Large intestine (tissue), 3 donors: ENCODE measurements at regions not wholly inside any gene's neighbourhood (a gene's known extent, or its start where the extent isn't known, plus 50 kb on each side); places are given as distances from the start of the nearest gene placed in this dataset.

ENCODE experiments used
- DNase-seq, 2 donors: peaks; one replicate each; pipeline versions ENCODE4 v3.0.0 to v3.0.0-alpha.2; 2013
- H3K27ac ChIP-seq: one replicate; pipeline ENCODE4 v1.5.1; 2013; ENCODE audit warnings: low read length
- H3K27me3 ChIP-seq: 2 replicates; pipeline ENCODE4 v1.6.1; 2013; ENCODE audit warnings: low read length; ENCODE audit not compliant: control insufficient read depth, insufficient read depth
- H3K36me3 ChIP-seq: 2 replicates; pipeline ENCODE4 v1.6.1; 2013; ENCODE audit warnings: low read length; ENCODE audit not compliant: control insufficient read depth, insufficient read depth
- H3K4me1 ChIP-seq: one replicate; pipeline ENCODE4 v1.6.1; 2013; ENCODE audit warnings: low read length; ENCODE audit not compliant: control insufficient read depth, insufficient read depth
- H3K4me3 ChIP-seq: one replicate; pipeline ENCODE4 v1.5.1; 2013; ENCODE audit warnings: low read length
- H3K9me3 ChIP-seq: one replicate; pipeline ENCODE4 v1.6.1; 2013; ENCODE audit warnings: mild to moderate bottlenecking, low read depth, low read length, moderate library complexity; ENCODE audit not compliant: control insufficient read depth
- WGBS: methylation state at CpG from one replicate; pipeline ENCODE4 v1.1.5; 2013; ENCODE audit warnings: low lambda C conversion rate; ENCODE audit not compliant: insufficient coverage; 5-methylcytosine and 5-hydroxymethylcytosine counted together

DNA sequence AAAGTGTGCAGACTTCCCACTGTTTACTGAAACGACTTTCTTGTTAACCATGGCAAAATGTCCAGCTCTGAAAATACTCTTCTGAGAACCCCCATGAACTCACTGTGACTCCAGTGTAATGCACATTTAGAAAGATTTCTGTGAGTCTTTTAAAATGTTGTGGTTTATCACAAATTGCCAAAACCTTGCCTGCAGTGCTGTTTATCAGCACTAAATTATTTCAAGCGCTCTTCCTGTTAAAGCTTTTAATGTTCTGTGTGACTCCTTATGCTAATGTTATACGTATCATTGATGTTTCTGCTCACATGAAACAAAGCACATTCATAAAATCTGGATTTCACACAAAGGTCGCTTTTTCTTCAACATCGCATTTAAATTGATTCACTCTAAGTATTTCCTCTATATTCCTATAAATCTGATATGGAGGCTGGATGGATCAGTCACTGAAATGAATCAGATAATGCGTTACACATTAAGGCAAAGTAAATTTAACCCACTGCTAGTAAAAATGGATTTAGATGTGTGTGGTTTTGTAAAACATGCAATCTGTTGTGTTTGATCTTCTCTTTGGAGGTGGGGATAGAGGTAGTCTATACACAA is 521.2 kb downstream of the NYAP2 start:
- H3K36me3 ChIP-seq, result no peaks in the 10 kb centered on the region
- no peak overlapping the region for H3K4me3 ChIP-seq
- no peak for DNase-seq
- no peaks in the 10 kb centered on the region for H3K27me3 ChIP-seq
- H3K9me3 ChIP-seq, result peaks cover 7% of the 10 kb centered on the region
- no peak overlapping the region for H3K27ac ChIP-seq
- 68% methylated on average over 4 of the region's 6 CpGs for WGBS
- H3K4me1 ChIP-seq, result no peaks in the 10 kb centered on the region

DNA sequence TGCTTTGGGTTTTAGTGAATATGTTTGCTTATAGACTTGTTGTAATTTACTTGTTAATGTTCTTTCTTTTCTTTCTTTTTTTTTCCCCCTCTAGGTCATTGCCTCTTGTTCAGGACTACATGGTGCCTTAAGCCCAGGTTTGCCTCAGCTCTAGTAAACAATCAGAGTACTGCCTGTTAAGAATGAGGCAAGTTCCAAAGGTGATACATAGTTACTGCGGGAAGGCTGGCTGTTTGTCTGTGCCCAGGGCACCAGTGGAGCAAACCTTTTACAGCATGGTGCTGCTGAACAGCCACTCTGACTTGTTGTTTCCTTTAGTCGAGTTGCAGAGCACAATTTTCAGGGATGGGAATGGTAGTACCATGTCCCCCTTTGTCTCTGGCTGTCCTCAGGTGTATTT is 517.2 kb downstream of the NYAP2 start:
- no CpG with 5 or more reads among the region's 2 CpGs for WGBS
- Histone ChIP-seq H3K4me3 (no peak overlapping the region), H3K4me1 (no peaks in the 10 kb centered on the region), H3K9me3 (peaks cover 7% of the 10 kb centered on the region), H3K27me3 (no peaks in the 10 kb centered on the region), H3K36me3 (no peaks in the 10 kb centered on the region), H3K27ac (no peak overlapping the region)
- DNase-seq, result no peak

DNA sequence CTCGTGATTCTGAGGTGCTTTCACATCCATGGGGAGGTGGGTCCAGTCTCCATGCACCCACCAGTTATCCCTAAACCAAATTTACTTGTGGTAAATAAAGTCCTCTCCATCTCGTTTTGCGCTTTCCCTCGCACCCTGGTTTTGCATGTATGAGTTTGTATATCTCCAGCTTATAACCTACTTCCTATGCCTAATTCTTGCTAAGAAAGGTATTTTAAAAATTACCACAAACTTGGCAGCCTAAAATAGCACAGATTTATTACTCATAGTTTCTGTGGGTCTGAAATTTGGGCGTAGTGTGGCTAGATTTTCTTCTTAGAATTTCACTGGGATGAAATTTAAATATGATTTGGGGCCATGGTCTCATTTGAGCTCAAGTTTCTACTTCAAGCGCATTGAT is 511.5 kb downstream of the NYAP2 start:
- H3K4me1 ChIP-seq, result no peaks in the 10 kb centered on the region
- 96% methylated on average over 4 of the region's 6 CpGs for WGBS
- no peak overlapping the region for H3K27ac ChIP-seq
- no peak overlapping the region for H3K4me3 ChIP-seq
- DNase-seq, result no peak
- H3K36me3 ChIP-seq, result no peaks in the 10 kb centered on the region
- no peaks in the 10 kb centered on the region for H3K27me3 ChIP-seq
- H3K9me3 ChIP-seq, result peaks cover 2% of the 10 kb centered on the region

DNA sequence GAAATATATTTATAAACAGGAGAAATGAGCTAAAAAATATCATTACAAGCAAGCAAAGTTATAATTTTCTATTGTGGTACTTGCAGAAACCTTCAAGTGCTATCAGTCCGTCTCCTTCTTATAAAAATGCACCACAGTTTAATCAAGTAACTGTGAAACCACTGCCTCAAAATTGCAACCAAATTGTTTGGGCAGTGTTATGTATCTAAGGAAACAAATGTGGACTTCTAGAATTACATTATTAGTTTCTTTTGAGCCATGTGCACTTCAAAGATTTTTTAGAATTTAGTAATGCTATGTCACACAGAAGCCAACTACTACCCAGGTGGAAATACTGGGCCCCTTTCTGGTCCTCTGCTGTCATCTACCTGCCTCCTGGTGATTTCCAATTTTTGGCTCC is 495.6 kb downstream of the NYAP2 start:
- no peak overlapping the region for H3K27ac ChIP-seq
- no peaks in the 10 kb centered on the region for H3K4me1 ChIP-seq
- no peak for DNase-seq
- H3K9me3 ChIP-seq, result no peaks in the 10 kb centered on the region
- H3K36me3 ChIP-seq, result no peaks in the 10 kb centered on the region
- no peaks in the 10 kb centered on the region for H3K27me3 ChIP-seq
- no peak overlapping the region for H3K4me3 ChIP-seq
- no CpG with 5 or more reads among the region's 1 CpG for WGBS

DNA sequence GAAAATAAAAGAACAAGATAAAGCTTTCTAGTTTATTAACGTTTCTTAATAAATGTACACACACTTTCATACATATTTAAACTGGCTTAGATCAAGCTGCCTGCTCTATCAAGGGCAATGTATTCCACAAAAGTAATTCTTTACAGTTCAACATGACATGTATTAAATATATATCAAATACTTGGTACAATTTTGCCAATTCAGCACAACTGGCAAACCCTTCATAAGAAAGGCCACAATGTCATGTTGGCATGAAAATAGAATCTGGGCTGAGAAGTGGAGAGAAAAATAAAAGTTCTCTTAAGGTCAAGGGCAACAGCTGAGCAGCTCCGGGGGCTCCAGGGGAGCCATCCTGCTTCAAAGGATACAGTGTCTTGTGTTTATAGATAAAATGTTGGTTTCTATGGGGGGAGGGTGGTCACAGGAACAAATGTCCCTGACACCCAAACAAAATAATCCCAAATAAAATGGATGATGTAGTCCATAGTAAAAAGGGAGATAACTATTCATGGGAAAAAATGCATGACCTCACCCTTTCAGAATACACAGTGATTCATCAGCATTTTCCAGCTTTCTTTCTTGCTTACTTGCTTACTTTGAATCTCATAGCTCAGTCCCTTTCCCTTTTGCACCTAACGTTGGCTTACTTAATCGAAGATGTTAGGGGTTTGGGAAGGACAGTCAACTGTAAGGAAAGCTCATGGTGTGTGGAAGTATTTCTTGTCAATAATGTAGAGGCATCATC is 494.9 kb downstream of the NYAP2 start:
- Histone ChIP-seq H3K9me3 (no peaks in the 10 kb centered on the region), H3K27ac (no peak overlapping the region), H3K4me3 (no peak overlapping the region), H3K27me3 (no peaks in the 10 kb centered on the region), H3K4me1 (no peaks in the 10 kb centered on the region), H3K36me3 (no peaks in the 10 kb centered on the region)
- WGBS, result 62% methylated on average over 3 of the region's 4 CpGs
- no peak for DNase-seq

DNA sequence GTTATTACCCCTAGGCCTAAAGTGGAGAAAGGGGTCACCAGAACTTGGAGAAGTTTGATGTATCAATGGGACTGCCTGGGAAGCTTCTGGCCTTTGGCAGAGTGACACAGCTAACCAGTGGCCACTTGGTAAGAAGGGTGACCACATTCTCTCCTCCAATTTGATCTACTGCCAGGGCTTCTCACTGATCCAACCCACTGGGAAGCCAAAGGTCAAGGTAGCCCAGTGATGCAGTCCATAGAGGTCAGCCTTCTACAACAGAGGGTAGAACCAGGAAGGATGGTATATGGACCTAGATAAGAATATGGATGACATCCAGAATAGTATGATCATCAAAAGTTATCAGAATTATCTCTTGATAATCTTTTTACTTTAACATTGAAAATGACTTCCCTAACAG is 493.6 kb downstream of the NYAP2 start:
- Histone ChIP-seq H3K9me3 (no peaks in the 10 kb centered on the region), H3K36me3 (no peaks in the 10 kb centered on the region), H3K27me3 (no peaks in the 10 kb centered on the region), H3K4me1 (no peaks in the 10 kb centered on the region), H3K4me3 (no peak overlapping the region), H3K27ac (no peak overlapping the region)
- no peak for DNase-seq

DNA sequence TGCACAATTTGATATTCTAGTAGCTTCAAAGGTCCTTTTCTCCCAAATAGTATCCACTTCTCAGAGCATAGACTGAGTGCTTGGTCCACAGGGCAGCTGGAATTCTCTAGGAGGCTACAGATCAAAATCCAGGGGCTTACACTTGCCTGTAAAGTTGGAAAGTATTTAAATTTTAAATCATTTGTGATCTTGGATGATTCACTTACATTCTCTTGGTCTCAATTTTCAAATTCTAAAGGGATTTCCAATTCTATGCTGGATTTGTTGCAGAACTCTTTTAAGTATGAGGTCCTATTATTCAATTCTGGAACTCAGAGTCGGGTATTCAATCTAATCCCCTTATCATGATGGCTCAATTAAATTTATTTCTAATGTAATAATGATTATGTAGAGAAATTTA is 492.3 kb downstream of the NYAP2 start:
- 83% methylated on average over 1 of the region's 1 CpG for WGBS
- DNase-seq, result no peak
- Histone ChIP-seq H3K36me3 (no peaks in the 10 kb centered on the region), H3K4me1 (no peaks in the 10 kb centered on the region), H3K9me3 (no peaks in the 10 kb centered on the region), H3K27ac (no peak overlapping the region), H3K4me3 (no peak overlapping the region), H3K27me3 (no peaks in the 10 kb centered on the region)

DNA sequence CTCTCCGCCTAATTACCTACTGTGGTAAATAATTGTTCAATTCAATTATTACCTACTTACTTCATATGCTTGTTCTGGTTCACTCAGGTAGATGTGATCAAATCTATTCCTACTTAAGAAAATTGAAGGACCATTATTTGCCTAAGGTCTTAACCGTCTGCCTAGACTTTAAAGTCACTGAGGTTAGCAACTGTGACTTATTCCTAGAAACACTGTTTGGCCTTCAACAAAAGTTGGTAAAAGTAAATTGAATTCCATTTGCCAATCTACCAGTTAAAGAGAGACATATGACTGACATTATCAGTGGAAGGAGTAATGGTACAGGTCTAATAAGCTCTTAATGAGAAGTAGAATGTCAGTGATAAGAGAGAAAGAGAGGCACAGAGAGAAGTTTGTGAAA is 491.5 kb downstream of the NYAP2 start:
- H3K27me3 ChIP-seq, result no peaks in the 10 kb centered on the region
- no peak for DNase-seq
- 100% methylated on average over 1 of the region's 2 CpGs for WGBS
- H3K9me3 ChIP-seq, result no peaks in the 10 kb centered on the region
- no peak overlapping the region for H3K4me3 ChIP-seq
- H3K4me1 ChIP-seq, result no peaks in the 10 kb centered on the region
- no peaks in the 10 kb centered on the region for H3K36me3 ChIP-seq
- no peak overlapping the region for H3K27ac ChIP-seq

DNA sequence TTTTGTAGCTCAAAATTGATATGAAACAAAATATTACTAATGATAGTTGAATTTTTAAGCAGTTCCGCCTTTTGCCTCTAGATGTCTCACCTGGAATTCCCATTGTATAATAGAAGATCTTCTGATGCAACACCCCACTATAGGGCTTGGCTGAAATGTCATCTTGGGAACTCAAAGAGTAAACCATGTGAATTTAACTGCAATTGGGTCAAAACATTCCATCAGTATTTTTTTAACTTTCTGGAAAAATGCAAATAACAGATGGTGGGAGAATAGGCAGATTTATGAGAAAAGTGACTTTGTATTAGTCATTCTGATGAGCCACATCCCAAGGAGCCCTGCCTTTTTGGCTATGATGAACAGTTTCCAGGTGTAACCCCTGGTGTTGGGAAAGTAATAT is 489.9 kb downstream of the NYAP2 start:
- H3K36me3 ChIP-seq, result no peaks in the 10 kb centered on the region
- no peak overlapping the region for H3K27ac ChIP-seq
- H3K9me3 ChIP-seq, result no peaks in the 10 kb centered on the region
- H3K4me3 ChIP-seq, result no peak overlapping the region
- H3K27me3 ChIP-seq, result no peaks in the 10 kb centered on the region
- H3K4me1 ChIP-seq, result no peaks in the 10 kb centered on the region
- WGBS, result 20% methylated on average over 1 of the region's 1 CpG
- DNase-seq, result peak; percentile 11

DNA sequence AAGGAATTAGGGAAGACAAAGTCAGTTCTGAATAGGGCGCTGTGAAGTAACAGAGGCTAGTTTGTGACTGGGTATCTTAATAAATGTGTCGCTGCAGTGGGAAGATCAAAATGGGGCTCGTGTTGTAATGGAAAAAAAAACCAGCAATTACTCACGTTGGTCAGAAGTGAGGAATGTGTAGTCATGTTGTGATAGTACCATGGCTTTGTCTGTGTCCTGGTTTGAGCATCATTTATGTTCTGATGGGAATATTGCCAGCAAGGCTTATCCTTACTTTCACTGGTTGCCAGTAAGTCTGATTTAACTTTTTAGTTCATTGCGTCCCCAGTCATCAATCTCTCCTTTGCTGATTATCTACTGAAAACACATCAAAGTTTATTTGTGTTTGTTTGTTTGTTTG is 467.6 kb downstream of the NYAP2 start:
- Histone ChIP-seq H3K27me3 (no peaks in the 10 kb centered on the region), H3K9me3 (no peaks in the 10 kb centered on the region), H3K4me1 (no peaks in the 10 kb centered on the region), H3K36me3 (no peaks in the 10 kb centered on the region), H3K4me3 (no peak overlapping the region), H3K27ac (no peak overlapping the region)
- DNase-seq, result no peak
- 60% methylated on average over 1 of the region's 5 CpGs for WGBS

DNA sequence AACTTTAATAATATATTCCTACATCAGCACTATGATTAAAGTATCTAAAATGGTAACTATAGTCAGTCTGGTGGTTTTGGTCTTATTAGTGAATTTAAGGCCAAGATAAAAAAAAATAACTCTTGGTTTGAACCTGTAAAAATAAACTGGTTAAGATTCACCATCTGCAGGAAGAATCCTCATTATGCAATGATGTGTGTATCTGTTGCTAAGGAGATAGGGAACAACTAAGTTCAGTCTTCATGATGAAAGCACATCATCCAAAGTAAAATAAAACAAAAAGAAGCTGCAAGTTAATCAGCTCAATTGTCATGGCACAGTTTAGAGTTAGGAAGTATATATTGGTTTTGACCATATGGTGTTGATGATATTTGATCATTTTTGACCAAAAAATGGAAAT is 466.0 kb downstream of the NYAP2 start:
- Histone ChIP-seq H3K36me3 (no peaks in the 10 kb centered on the region), H3K4me1 (no peaks in the 10 kb centered on the region), H3K4me3 (no peak overlapping the region), H3K27me3 (no peaks in the 10 kb centered on the region), H3K9me3 (no peaks in the 10 kb centered on the region), H3K27ac (no peak overlapping the region)
- no peak for DNase-seq
